ENCODE measurements at regions not wholly inside any gene's neighbourhood (a gene's known extent, or its start where the extent isn't known, plus 50 kb on each side); places are given as distances from the start of the nearest gene placed in this dataset.

DNA sequence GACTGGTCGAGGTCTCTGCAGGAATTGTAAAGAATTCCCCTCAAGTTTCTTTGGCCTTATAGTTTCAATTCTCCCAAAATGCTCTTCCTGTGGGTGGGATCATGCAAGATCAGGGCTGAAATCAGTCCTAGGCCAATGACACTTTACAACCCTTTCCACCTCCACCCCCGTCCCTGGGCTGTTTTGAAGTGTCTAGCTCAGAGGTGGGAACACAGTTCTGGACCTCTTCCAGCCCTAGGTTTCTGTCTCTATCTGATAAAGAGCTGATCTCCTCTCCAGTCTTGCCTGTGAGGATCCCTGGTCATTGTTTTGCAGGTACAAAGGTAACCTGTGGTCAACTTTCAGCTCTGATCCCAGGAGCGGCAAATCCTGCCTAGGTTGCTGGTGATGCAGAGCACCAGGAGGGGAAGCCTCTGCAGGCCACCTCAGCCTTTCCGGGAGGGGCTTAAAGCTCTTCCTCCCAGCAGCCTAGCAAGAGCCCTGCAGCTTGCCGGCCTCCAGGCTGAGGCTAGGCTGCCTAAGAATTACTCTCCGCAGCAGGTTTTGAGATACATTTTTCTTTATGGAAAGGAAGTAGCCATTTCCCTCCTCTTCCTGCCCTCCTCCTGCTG is 69.8 kb upstream of the WIPF1 start:
- peak; percentile 61 for DNase-seq

DNA sequence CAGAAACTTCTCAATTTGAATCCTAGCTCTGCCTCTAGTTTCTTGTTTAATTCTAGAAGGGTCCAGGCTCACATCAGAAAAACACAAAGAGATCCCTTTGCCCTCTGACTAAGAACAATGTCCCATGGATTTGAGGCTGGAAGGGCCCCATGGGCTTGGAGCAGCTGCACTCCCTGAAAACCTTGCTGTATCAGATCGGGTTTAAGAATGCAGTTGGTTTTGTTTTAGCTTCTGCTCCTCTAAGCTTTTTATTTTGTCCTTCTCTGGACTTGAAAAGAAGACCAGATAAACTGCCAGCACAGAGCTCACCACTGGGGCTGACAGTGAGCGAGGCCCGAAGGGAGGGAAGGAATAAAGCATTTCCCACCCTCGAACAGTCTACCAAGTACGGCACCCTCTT is 69.2 kb upstream of the WIPF1 start:
- DNase-seq, result peak; percentile 27

DNA sequence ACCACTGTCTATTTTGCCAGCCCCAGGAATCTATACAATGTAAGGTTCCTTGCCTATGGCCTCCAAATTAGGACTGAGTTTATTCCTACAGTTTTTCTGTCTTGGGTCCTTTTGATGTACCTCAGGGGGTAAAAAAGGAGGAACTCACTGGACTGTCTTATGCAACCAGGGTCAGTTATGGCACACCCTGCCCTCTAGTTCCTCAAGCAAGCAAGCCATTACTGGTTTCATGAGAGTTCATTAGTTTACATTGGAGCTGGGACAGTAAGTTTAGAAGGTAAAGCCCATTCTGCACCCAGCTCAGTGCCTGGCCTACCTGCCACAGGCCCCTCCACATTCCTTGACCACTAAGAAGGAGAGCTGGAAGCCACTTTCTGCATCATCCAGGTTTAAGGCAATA is 68.7 kb upstream of the WIPF1 start:
- peak; percentile 68 for DNase-seq

DNA sequence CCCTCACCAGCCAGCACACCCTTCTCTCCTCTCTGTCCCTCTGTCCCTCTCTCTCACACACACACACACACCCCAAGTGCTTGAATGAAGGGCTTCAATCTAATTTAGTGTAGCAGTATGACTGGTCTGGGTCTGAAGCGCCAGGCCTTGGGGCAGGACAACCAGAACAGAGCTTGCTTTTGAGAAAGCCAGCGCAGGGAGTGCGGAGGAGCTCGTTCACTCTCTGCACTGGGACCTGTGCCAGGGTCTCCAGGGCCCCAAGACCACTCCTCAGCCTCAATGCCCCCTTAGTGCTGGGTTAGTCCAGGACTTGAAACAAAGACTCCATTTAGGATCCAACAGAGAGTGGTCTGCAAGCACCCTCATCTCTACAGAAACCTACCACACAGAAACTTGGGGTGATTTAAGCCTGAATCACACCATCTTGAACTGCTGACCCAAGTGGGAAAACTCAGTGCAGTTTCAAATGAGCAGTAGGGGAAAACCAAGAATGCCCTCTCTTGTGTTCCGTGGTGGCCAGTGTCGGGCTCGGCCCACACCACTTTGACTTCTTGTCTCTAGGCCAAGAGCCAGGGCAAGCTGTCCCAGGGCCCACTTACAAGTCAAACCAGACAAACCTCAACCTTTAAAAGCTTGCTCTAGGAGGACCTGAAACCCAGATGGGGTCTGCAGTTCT is 66.6 kb upstream of the WIPF1 start:
- DNase-seq, result no peak

DNA sequence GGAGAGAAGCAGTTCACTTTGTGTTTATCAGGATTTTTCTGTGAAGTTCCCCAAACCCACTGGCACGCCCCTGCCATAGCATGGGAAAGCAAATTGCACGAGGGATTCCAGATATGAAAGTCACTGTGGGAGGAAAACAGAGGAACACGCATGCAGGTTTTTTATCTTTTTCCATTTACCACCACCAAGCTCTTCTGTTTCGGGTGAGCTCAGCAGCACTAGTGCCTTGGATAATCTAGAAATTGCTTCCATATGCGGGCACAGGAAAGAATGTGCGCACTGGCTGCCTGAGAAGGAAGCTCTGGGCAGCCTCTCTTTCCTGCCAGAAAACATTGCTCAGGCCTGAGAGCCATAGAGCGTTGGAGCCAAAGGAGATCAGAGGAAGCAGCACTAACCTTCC is 65.9 kb upstream of the WIPF1 start:
- peak; percentile 23 for DNase-seq

DNA sequence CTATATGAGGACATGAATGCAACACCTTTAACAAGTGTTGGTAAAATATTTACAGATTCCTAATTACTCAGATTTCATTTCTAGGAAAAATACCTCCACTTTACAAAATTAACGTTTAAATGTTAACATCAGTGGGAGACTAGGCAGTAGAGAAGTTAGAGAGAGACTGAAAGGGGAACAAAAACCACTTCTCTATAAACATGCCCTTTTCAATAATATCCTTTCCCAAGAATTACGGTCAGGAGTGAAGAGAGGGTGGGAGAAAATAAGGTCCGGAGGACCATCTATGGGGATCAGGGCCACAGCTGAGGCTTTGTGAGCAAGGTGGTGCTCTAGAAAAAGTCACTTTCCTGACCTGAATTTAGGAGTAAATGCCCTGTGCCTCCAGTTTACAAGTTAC is 65.3 kb upstream of the WIPF1 start:
- no peak for DNase-seq

DNA sequence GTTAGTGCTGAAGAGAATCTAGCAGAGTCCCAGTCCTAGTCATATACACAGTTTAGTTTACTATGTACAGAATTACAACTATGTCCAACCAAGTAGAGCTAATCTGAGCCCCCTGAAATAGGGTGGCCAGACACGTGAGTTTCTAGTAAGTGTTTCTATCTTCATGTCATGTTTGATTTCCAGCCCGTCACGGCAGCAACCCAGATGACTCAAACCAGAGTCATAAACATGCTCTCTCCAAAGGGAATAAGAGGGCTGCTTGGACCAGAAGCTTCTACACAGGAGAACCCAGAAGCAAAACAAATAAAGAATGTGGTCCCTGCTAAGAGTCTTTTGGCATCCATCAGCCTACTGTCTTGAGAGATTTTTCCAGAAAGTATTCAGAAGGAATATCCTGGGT is 64.9 kb upstream of the WIPF1 start:
- no peak for DNase-seq

DNA sequence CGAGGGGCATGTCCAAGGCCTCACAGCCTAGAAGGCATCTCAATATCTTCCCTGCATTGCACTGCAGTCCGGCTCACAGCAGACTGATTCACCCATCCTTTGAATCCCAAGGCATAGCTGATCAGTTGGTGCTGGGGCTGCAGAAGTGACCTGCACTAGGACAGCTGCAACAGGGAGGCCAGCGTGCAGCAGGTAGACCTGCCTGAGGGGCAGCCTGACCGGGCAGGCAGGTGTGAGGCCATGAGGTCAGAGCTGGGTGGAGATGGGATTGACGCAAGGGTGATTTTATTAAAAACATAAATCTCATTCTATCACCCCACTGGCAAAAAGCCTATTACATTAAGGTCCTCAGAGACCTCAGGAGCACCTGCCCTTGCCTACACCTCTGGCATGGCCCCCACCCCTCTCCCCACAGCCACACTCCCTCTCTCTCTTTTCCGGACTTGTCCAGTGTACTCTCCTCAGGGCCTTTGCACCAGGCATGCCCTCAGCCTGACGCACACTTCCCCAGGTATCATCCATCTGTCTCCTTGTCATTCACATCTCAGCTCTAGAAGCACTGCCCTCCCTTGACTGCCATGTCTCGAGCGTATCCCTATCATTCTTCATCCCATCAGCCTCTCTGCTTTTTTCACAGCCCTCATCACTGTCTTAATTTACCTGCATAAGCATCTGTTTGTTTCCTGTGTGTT is 63.5 kb upstream of the WIPF1 start:
- DNase-seq, result no peak

DNA sequence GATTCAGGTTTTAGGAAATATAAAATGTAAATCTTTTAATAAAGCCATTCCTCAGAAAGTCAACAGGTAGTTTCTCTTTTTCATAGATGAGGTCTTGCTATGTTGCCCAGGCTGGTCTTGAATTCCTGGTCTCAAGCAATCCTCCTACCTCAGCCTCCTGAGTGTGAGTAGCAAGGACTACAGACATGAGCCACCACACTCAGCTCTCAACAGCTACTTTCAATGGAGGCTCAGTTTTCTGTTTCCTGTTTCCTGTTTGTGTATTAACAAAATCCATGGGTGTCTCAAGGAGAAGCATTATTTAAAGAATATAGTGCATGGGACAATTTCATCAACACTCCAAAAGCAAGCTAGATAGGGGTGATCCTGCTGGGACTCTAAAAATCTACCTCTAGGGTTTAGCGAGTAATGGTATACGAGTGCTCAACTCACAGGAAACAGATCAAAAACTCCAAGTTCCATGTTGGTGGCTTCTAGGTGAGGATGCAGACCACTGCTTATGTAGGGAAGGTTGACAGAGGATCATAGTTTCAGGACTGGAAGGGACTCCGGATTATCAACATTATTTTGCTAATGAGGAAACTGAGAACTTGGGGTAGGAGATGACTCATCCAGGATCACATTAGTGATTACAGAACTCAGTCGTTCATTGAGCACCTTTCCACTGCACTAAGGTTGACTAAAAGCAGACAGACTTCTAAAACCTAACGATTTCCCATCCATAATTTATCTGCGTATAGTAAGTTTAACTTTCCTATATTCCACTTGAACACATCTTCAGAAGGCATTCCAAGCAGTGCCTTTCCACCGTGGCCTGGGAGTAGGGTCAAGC is 61.7 kb upstream of the WIPF1 start:
- DNase-seq, result no peak

DNA sequence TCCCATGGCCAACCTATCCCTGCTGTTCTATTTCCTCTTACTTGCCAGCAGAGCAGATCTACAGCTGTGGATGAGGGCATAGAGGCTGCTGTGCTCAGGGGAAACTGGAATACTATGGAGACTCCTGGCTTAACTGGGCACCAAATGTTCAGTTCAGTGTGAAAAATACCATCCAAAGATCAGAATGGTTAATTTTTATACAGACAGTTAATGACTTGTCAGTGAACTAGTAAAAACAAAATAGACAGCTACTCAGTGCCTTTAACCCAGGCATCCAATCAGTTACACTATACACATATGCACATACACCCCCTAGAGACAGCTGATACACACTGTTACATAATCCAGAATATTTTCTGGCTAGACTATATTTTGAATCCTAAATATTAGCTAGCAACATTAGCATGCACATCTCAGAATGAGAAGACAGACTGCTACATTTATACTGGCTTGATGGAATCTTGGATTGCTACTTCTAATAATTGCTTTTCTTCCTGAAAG is 59.1 kb upstream of the WIPF1 start:
- DNase-seq, result no peak

DNA sequence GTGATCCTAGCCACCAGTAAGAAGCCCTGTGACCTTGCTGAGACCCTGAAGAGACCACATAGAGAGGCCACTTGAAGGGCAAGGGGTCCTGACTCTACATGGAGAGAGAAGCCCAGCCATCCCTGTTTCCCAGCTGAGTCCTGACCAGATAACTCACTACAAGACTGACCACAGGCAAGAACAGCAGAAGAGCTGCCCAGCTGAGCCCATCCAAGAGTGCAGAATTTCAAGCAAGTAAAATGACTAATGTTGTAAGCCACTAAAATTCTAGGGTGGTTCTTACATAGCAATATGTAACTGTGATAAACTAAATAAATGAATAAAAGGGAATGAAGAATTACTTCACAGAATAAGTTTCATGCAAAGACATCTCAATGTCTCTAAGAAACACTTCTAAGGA is 58.4 kb upstream of the WIPF1 start:
- no peak for DNase-seq

DNA sequence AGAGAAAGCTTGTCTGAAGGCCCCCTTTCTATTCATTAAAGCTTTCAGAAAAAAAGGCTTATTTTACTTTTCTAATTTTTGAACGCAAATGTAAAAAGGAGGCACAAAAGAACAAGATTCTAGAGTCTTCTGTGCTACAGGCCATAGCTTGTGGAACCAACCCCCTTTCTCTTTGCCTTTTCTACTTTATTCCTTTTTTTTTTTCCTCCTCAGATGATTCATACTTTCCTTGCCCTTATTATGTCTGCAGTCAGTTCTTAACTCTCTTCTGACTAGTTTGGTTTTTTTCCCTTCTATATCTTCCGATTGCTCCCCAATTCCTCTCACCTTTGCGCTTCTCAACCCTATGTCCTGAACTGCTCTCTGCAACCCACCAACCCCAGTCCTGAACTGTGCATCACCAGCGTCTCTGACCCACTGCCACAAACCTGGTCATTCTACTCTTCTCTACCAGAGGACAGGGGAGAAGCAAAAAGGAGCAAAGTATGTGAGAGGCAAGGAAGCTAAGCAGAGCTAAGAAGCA is 56.9 kb upstream of the WIPF1 start:
- DNase-seq, result no peak

DNA sequence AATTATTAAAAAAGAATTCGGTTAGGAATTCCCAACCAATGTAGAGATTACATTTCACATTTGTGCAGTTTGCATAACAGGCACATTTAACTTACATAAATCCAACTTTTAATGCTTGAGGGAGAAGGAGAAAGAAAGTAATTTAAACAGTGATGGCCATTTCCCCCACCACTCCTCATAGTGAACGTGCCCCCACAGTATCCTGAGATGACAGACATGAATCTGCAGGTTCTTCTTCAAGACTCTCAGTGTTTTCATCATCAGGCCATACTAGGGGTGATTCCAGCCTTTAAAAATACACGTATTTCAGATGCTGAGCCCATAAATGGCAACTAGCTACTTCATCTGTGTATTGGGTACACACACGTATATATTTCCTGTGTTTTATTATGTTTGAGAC is 51.3 kb upstream of the WIPF1 start:
- no peak for DNase-seq
